ENCODE measurements at regions not wholly inside any gene's neighbourhood (a gene's known extent, or its start where the extent isn't known, plus 50 kb on each side); places are given as distances from the start of the nearest gene placed in this dataset.

DNA sequence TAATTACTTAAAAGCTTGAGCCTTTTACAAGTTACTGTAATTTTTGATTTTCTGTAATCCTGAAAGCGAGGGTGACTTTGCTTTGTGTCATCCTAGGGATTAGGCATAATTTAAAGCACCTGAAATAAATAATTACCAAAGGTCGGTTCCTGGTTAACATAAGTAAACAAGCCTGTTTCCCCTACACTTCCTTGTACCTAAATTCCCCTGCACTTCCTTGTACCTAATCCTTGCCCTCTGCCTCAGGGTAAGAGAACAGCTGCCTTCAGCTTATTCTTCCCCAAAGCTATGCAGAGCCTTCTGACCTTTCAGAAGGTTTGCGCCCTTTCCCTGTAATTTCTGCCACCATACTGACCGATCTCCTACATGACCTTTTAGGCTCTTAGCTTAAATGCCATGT is 166.1 kb upstream of the PDE5A start:
- ATAC-seq (no peak), FAIRE-seq (no peak), DNase-seq (ENCODE audit: extremely low read depth in 1 of 4, low spot score in 3 of 4) (no peak)
- Histone ChIP-seq H4K20me1 (replicated peaks; ENCODE audit: control insufficient read depth, insufficient read depth, low read length) (no peaks in the 10 kb centered on the region), H3K9ac (ENCODE audit: insufficient read depth in 1 of 2, low read depth in 2 of 2, low read length in 2 of 2) (no peak overlapping the region), H3K4me3 (no peak overlapping the region), H3K4me2 (ENCODE audit: insufficient read depth, low read length) (no peak overlapping the region), H3K27me3 (ENCODE audit: control insufficient read depth in 2 of 2, insufficient read depth in 2 of 2, low read length in 2 of 2) (no peaks in the 10 kb centered on the region), H3K9me1 (ENCODE audit: control insufficient read depth, insufficient read depth, low read length) (no peaks in the 10 kb centered on the region), H3K36me3 (ENCODE audit: control insufficient read depth, insufficient read depth, low read length) (no peaks in the 10 kb centered on the region), H3K27ac (ENCODE audit: extremely low read depth, low read depth, low read length) (no peak overlapping the region), H2AFZ (ENCODE audit: low read depth, low read length) (no peak overlapping the region), H3K4me1 (replicated peaks in 1 of 2; ENCODE audit: control insufficient read depth in 2 of 2, insufficient read depth in 2 of 2, low read length in 2 of 2) (no peaks in the 10 kb centered on the region), H3K9me3 (replicated peaks; ENCODE audit: control insufficient read depth, insufficient read depth, low read depth, low read length) (no peaks in the 10 kb centered on the region), H3K79me2 (ENCODE audit: control insufficient read depth, insufficient read depth, low read length) (no peaks in the 10 kb centered on the region)
- CTCF ChIA-PET (ENCODE audit: low intra/inter-chr PET ratio) = no interaction called here
- BruUV-seq (replicated peaks) = no TSS peak
- 0% methylated on average over 4 of the region's 4 CpGs for WGBS (ENCODE audit: insufficient coverage, low coverage, missing lambda C conversion rate)
- POLR2A ChIA-PET = no interaction called here
- in situ Hi-C loops (cut with MboI) (no loop called here), intact Hi-C loops (cut with micrococcal nuclease) (no loop called here)
- TF ChIP-seq TEAD4 (IDR thresholded peaks at IDR 0.05; ENCODE audit: low read length) (no peak), TEAD4 (CRISPR knock-in tag; IDR thresholded peaks at IDR 0.05; ENCODE audit: borderline replicate concordance) (no peak), XRCC3 (IDR thresholded peaks at IDR 0.05) (no peak), CHD2 (IDR thresholded peaks at IDR 0.05; ENCODE audit: low read depth, low read length) (no peak), POLR2AphosphoS5 (IDR thresholded peaks at IDR 0.05; ENCODE audit: control insufficient read depth, insufficient read depth, low read depth, low read length) (no peak), L3MBTL2 (IDR thresholded peaks at IDR 0.05) (no peak), ZNF668 (CRISPR knock-in tag; IDR thresholded peaks at IDR 0.05) (no peak), ZNF184 (CRISPR knock-in tag; IDR thresholded peaks at IDR 0.05) (no peak)
- TF ChIP-seq, protein P1, sequence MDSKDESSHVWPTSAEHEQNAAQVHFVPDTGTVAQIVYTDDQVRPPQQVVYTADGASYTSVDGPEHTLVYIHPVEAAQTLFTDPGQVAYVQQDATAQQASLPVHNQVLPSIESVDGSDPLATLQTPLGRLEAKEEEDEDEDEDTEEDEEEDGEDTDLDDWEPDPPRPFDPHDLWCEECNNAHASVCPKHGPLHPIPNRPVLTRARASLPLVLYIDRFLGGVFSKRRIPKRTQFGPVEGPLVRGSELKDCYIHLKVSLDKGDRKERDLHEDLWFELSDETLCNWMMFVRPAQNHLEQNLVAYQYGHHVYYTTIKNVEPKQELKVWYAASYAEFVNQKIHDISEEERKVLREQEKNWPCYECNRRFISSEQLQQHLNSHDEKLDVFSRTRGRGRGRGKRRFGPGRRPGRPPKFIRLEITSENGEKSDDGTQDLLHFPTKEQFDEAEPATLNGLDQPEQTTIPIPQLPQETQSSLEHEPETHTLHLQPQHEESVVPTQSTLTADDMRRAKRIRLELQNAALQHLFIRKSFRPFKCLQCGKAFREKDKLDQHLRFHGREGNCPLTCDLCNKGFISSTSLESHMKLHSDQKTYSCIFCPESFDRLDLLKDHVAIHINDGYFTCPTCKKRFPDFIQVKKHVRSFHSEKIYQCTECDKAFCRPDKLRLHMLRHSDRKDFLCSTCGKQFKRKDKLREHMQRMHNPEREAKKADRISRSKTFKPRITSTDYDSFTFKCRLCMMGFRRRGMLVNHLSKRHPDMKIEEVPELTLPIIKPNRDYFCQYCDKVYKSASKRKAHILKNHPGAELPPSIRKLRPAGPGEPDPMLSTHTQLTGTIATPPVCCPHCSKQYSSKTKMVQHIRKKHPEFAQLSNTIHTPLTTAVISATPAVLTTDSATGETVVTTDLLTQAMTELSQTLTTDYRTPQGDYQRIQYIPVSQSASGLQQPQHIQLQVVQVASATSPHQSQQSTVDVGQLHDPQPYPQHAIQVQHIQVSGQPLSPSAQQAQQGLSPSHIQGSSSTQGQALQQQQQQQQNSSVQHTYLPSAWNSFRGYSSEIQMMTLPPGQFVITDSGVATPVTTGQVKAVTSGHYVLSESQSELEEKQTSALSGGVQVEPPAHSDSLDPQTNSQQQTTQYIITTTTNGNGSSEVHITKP (IDR thresholded peaks at IDR 0.05; ENCODE audit: partially characterized antibody) = no peak
- TF ChIP-seq, protein P2, sequence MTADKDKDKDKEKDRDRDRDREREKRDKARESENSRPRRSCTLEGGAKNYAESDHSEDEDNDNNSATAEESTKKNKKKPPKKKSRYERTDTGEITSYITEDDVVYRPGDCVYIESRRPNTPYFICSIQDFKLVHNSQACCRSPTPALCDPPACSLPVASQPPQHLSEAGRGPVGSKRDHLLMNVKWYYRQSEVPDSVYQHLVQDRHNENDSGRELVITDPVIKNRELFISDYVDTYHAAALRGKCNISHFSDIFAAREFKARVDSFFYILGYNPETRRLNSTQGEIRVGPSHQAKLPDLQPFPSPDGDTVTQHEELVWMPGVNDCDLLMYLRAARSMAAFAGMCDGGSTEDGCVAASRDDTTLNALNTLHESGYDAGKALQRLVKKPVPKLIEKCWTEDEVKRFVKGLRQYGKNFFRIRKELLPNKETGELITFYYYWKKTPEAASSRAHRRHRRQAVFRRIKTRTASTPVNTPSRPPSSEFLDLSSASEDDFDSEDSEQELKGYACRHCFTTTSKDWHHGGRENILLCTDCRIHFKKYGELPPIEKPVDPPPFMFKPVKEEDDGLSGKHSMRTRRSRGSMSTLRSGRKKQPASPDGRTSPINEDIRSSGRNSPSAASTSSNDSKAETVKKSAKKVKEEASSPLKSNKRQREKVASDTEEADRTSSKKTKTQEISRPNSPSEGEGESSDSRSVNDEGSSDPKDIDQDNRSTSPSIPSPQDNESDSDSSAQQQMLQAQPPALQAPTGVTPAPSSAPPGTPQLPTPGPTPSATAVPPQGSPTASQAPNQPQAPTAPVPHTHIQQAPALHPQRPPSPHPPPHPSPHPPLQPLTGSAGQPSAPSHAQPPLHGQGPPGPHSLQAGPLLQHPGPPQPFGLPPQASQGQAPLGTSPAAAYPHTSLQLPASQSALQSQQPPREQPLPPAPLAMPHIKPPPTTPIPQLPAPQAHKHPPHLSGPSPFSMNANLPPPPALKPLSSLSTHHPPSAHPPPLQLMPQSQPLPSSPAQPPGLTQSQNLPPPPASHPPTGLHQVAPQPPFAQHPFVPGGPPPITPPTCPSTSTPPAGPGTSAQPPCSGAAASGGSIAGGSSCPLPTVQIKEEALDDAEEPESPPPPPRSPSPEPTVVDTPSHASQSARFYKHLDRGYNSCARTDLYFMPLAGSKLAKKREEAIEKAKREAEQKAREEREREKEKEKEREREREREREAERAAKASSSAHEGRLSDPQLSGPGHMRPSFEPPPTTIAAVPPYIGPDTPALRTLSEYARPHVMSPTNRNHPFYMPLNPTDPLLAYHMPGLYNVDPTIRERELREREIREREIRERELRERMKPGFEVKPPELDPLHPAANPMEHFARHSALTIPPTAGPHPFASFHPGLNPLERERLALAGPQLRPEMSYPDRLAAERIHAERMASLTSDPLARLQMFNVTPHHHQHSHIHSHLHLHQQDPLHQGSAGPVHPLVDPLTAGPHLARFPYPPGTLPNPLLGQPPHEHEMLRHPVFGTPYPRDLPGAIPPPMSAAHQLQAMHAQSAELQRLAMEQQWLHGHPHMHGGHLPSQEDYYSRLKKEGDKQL (CRISPR knock-in tag; IDR thresholded peaks at IDR 0.05; ENCODE audit: borderline replicate concordance) = no peak
- TF ChIP-seq, protein P3, sequence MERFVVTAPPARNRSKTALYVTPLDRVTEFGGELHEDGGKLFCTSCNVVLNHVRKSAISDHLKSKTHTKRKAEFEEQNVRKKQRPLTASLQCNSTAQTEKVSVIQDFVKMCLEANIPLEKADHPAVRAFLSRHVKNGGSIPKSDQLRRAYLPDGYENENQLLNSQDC (CRISPR knock-in tag; IDR thresholded peaks at IDR 0.05) = no peak

Data from K562 (cell line).